CD8-positive, alpha-beta memory T cell (primary cell): ENCODE measurements at regions not wholly inside any gene's neighbourhood (a gene's known extent, or its start where the extent isn't known, plus 50 kb on each side); places are given as distances from the start of the nearest gene placed in this dataset.

Experiments used
- CTCF ChIA-PET: fragments of 350-600 bp; sonication (Branson Sonifier 250); formaldehyde crosslinking; loops from one replicate; lab custom pipeline; 2021; ENCODE audit warnings: antibody characterized with exemption; lab: Charles Lee
- POLR2A ChIA-PET: fragments of 350-600 bp; sonication (Branson Sonifier 250); formaldehyde crosslinking; loops from one replicate; lab custom pipeline; 2021; ENCODE audit warnings: antibody characterized with exemption; lab: Charles Lee
- DNase-seq, 5 donors: peaks; one replicate each; pipeline versions ENCODE4 v3.0.0 to v3.0.0-alpha.2; 2020 to 2022; ENCODE audit warnings: mixed read lengths in 1 of 5
- H3K27ac ChIP-seq: one replicate; pipeline ENCODE4 v1.7.0; 2013; ENCODE audit warnings: low read depth, mild to moderate bottlenecking, low read length, moderate library complexity
- H3K27me3 ChIP-seq: 2 replicates; pipeline ENCODE4 v1.7.0; 2013; ENCODE audit warnings: low read length, mild to moderate bottlenecking; ENCODE audit not compliant: insufficient read depth, poor library complexity, severe bottlenecking
- H3K36me3 ChIP-seq: 2 replicates; pipeline ENCODE4 v1.7.0; 2013; ENCODE audit warnings: mild to moderate bottlenecking, low read length, moderate library complexity; ENCODE audit not compliant: insufficient read depth
- H3K4me1 ChIP-seq: 2 replicates; pipeline ENCODE4 v1.7.0; 2013; ENCODE audit warnings: mild to moderate bottlenecking, low read length, moderate library complexity; ENCODE audit not compliant: insufficient read depth
- H3K4me3 ChIP-seq: 2 replicates; pipeline ENCODE4 v1.7.0; 2013; ENCODE audit warnings: mild to moderate bottlenecking, low read length
- H3K9me3 ChIP-seq: 2 replicates; pipeline ENCODE4 v1.7.0; 2013; ENCODE audit warnings: mild to moderate bottlenecking, low read length
- H3K27ac Mint-ChIP-seq, 8 donors: one replicate each; pipeline ENCODE4 v1.8.0; 2020 to 2021; ENCODE audit warnings: mixed read lengths in 8 of 8, mild to moderate bottlenecking in 6 of 8, inconsistent platforms in 3 of 8, moderate library complexity in 3 of 8
- H3K27me3 Mint-ChIP-seq, 2 donors: one replicate each; pipeline ENCODE4 v1.8.0; 2020 to 2021; ENCODE audit warnings: mixed read lengths in 2 of 2, mild to moderate bottlenecking in 1 of 2, moderate library complexity in 1 of 2
- H3K36me3 Mint-ChIP-seq, 3 donors: one replicate each; pipeline ENCODE4 v1.8.0; 2020 to 2021; ENCODE audit warnings: mixed read lengths in 3 of 3, inconsistent platforms in 1 of 3, mild to moderate bottlenecking in 1 of 3
- H3K4me1 Mint-ChIP-seq, 3 donors: one replicate each; pipeline ENCODE4 v1.8.0; 2020 to 2021; ENCODE audit warnings: mixed read lengths in 3 of 3, inconsistent platforms in 1 of 3, mild to moderate bottlenecking in 1 of 3
- H3K4me3 Mint-ChIP-seq, 7 donors: one replicate each; pipeline ENCODE4 v1.8.0; 2020 to 2021; ENCODE audit warnings: mixed read lengths in 7 of 7, mild to moderate bottlenecking in 6 of 7, moderate library complexity in 4 of 7, inconsistent platforms in 2 of 7
- H3K9me3 Mint-ChIP-seq, 5 donors: one replicate each; pipeline ENCODE4 v1.8.0; 2020 to 2022; ENCODE audit warnings: mixed read lengths in 5 of 5, mild to moderate bottlenecking in 3 of 5, moderate library complexity in 2 of 5, inconsistent platforms in 1 of 5

GRCh38 chr11:96753997-96754396 is 364.2 kb downstream of the JRKL start:
- Histone ChIP-seq H3K27ac (no peak overlapping the region), H3K9me3 (no peaks in the 10 kb centered on the region), H3K4me3 (no peak overlapping the region), H3K36me3 (no peaks in the 10 kb centered on the region), H3K27me3 (no peaks in the 10 kb centered on the region), H3K4me1 (no peaks in the 10 kb centered on the region)
- ChIA-PET CTCF (no interaction called here), POLR2A (no interaction called here)
- DNase-seq, result no peak
- Mint-ChIP-seq H3K27ac (no peak overlapping the region), H3K36me3 (no peaks in the 10 kb centered on the region), H3K4me1 (no peaks in the 10 kb centered on the region), H3K27me3 (no peaks in the 10 kb centered on the region), H3K9me3 (peaks cover 0 to 8% (median 3%) of the 10 kb centered on the region in 5 donors), H3K4me3 (no peak overlapping the region)

- Histone ChIP-seq H3K4me1 (no peaks in the 10 kb centered on the region), H3K36me3 (no peaks in the 10 kb centered on the region), H3K27me3 (no peaks in the 10 kb centered on the region), H3K9me3 (no peaks in the 10 kb centered on the region), H3K27ac (no peak overlapping the region), H3K4me3 (no peak overlapping the region)
- H3K4me3 Mint-ChIP-seq, result no peak overlapping the region
- H3K27ac Mint-ChIP-seq, result no peak overlapping the region
- no peaks in the 10 kb centered on the region for H3K36me3 Mint-ChIP-seq
- peaks cover 0 to 13% (median 3%) of the 10 kb centered on the region in 5 donors for H3K9me3 Mint-ChIP-seq
- no peaks in the 10 kb centered on the region for H3K4me1 Mint-ChIP-seq
- H3K27me3 Mint-ChIP-seq, result no peaks in the 10 kb centered on the region
- CTCF ChIA-PET, result no interaction called here
- DNase-seq, result no peak
- POLR2A ChIA-PET, result no interaction called here
Measured at GRCh38 chr11:96755209-96755608, 365.4 kb downstream of the JRKL start.

- Histone ChIP-seq H3K4me1 (no peaks in the 10 kb centered on the region), H3K27ac (no peak overlapping the region), H3K9me3 (no peaks in the 10 kb centered on the region), H3K4me3 (no peak overlapping the region), H3K36me3 (no peaks in the 10 kb centered on the region), H3K27me3 (no peaks in the 10 kb centered on the region)
- H3K27me3 Mint-ChIP-seq, result no peaks in the 10 kb centered on the region
- POLR2A ChIA-PET, result no interaction called here
- no peak overlapping the region for H3K27ac Mint-ChIP-seq
- H3K36me3 Mint-ChIP-seq, result no peaks in the 10 kb centered on the region
- peaks cover 0 to 13% (median 3%) of the 10 kb centered on the region in 5 donors for H3K9me3 Mint-ChIP-seq
- no peak overlapping the region for H3K4me3 Mint-ChIP-seq
- H3K4me1 Mint-ChIP-seq, result no peaks in the 10 kb centered on the region
- CTCF ChIA-PET, result no interaction called here
- no peak for DNase-seq
Measured at GRCh38 chr11:96755752-96756151, 365.9 kb downstream of the JRKL start.

- no peak overlapping the region for H3K4me3 ChIP-seq
- no peaks in the 10 kb centered on the region for H3K36me3 Mint-ChIP-seq
- no peak overlapping the region for H3K27ac ChIP-seq
- H3K4me3 Mint-ChIP-seq, result no peak overlapping the region
- ChIA-PET POLR2A (no interaction called here), CTCF (no interaction called here)
- no peak overlapping the region for H3K27ac Mint-ChIP-seq
- H3K9me3 ChIP-seq, result no peaks in the 10 kb centered on the region
- no peaks in the 10 kb centered on the region for H3K4me1 ChIP-seq
- H3K9me3 Mint-ChIP-seq, result peaks cover 0 to 13% (median 0%) of the 10 kb centered on the region in 5 donors
- no peaks in the 10 kb centered on the region for H3K4me1 Mint-ChIP-seq
- H3K27me3 ChIP-seq, result no peaks in the 10 kb centered on the region
- no peak for DNase-seq
- H3K36me3 ChIP-seq, result no peaks in the 10 kb centered on the region
- no peaks in the 10 kb centered on the region for H3K27me3 Mint-ChIP-seq
Measured at GRCh38 chr11:96758957-96759356, 369.1 kb downstream of the JRKL start.

GRCh38 chr11:96760306-96760705 is 370.5 kb downstream of the JRKL start:
- no peak overlapping the region for H3K27ac Mint-ChIP-seq
- Histone ChIP-seq H3K36me3 (no peaks in the 10 kb centered on the region), H3K4me3 (no peak overlapping the region), H3K27ac (no peak overlapping the region), H3K4me1 (no peaks in the 10 kb centered on the region), H3K27me3 (no peaks in the 10 kb centered on the region), H3K9me3 (no peaks in the 10 kb centered on the region)
- H3K36me3 Mint-ChIP-seq, result no peaks in the 10 kb centered on the region
- H3K9me3 Mint-ChIP-seq, result peaks cover 0 to 12% (median 0%) of the 10 kb centered on the region in 5 donors
- no peaks in the 10 kb centered on the region for H3K27me3 Mint-ChIP-seq
- H3K4me3 Mint-ChIP-seq, result no peak overlapping the region
- H3K4me1 Mint-ChIP-seq, result no peaks in the 10 kb centered on the region
- ChIA-PET POLR2A (no interaction called here), CTCF (no interaction called here)
- DNase-seq, result no peak

GRCh38 chr11:96760815-96761214 is 371.0 kb downstream of the JRKL start:
- no peaks in the 10 kb centered on the region for H3K9me3 ChIP-seq
- DNase-seq, result no peak
- no peak overlapping the region for H3K27ac ChIP-seq
- H3K4me1 Mint-ChIP-seq, result no peaks in the 10 kb centered on the region
- ChIA-PET CTCF (no interaction called here), POLR2A (no interaction called here)
- H3K36me3 ChIP-seq, result no peaks in the 10 kb centered on the region
- no peak overlapping the region for H3K4me3 ChIP-seq
- H3K27me3 Mint-ChIP-seq, result no peaks in the 10 kb centered on the region
- no peaks in the 10 kb centered on the region for H3K27me3 ChIP-seq
- H3K4me1 ChIP-seq, result no peaks in the 10 kb centered on the region
- peaks cover 0 to 12% (median 0%) of the 10 kb centered on the region in 5 donors for H3K9me3 Mint-ChIP-seq
- H3K4me3 Mint-ChIP-seq, result no peak overlapping the region
- no peaks in the 10 kb centered on the region for H3K36me3 Mint-ChIP-seq
- H3K27ac Mint-ChIP-seq, result no peak overlapping the region

- Histone ChIP-seq H3K4me3 (no peak overlapping the region), H3K9me3 (no peaks in the 10 kb centered on the region), H3K4me1 (no peaks in the 10 kb centered on the region), H3K36me3 (no peaks in the 10 kb centered on the region), H3K27me3 (no peaks in the 10 kb centered on the region), H3K27ac (no peak overlapping the region)
- no peak overlapping the region for H3K27ac Mint-ChIP-seq
- no peaks in the 10 kb centered on the region for H3K36me3 Mint-ChIP-seq
- no peak overlapping the region for H3K4me3 Mint-ChIP-seq
- DNase-seq, result no peak
- peaks cover 0 to 12% (median 0%) of the 10 kb centered on the region in 5 donors for H3K9me3 Mint-ChIP-seq
- H3K4me1 Mint-ChIP-seq, result no peaks in the 10 kb centered on the region
- ChIA-PET POLR2A (no interaction called here), CTCF (no interaction called here)
- H3K27me3 Mint-ChIP-seq, result no peaks in the 10 kb centered on the region
Measured at GRCh38 chr11:96761451-96761850, 371.6 kb downstream of the JRKL start.

GRCh38 chr11:96763244-96763643 is 373.4 kb downstream of the JRKL start:
- H3K4me3 Mint-ChIP-seq, result no peak overlapping the region
- no peaks in the 10 kb centered on the region for H3K27me3 Mint-ChIP-seq
- no peaks in the 10 kb centered on the region for H3K4me1 Mint-ChIP-seq
- Histone ChIP-seq H3K4me1 (no peaks in the 10 kb centered on the region), H3K36me3 (no peaks in the 10 kb centered on the region), H3K4me3 (no peak overlapping the region), H3K9me3 (no peaks in the 10 kb centered on the region), H3K27ac (no peak overlapping the region), H3K27me3 (no peaks in the 10 kb centered on the region)
- H3K9me3 Mint-ChIP-seq, result peaks cover 0 to 12% (median 0%) of the 10 kb centered on the region in 5 donors
- CTCF ChIA-PET, result no interaction called here
- no peak overlapping the region for H3K27ac Mint-ChIP-seq
- POLR2A ChIA-PET, result no interaction called here
- no peaks in the 10 kb centered on the region for H3K36me3 Mint-ChIP-seq
- DNase-seq, result no peak

GRCh38 chr11:96778272-96778671 is 388.5 kb downstream of the JRKL start:
- Histone ChIP-seq H3K4me1 (no peaks in the 10 kb centered on the region), H3K4me3 (no peak overlapping the region), H3K36me3 (no peaks in the 10 kb centered on the region), H3K27me3 (no peaks in the 10 kb centered on the region), H3K27ac (no peak overlapping the region), H3K9me3 (no peaks in the 10 kb centered on the region)
- no peaks in the 10 kb centered on the region for H3K36me3 Mint-ChIP-seq
- no peak overlapping the region for H3K4me3 Mint-ChIP-seq
- no peak overlapping the region for H3K27ac Mint-ChIP-seq
- H3K4me1 Mint-ChIP-seq, result no peaks in the 10 kb centered on the region
- peaks cover 0 to 8% (median 1%) of the 10 kb centered on the region in 5 donors for H3K9me3 Mint-ChIP-seq
- POLR2A ChIA-PET, result no interaction called here
- no peaks in the 10 kb centered on the region for H3K27me3 Mint-ChIP-seq
- CTCF ChIA-PET, result no interaction called here
- no peak for DNase-seq
